ENCODE measurements at regions not wholly inside any gene's neighbourhood (a gene's known extent, or its start where the extent isn't known, plus 50 kb on each side); places are given as distances from the start of the nearest gene placed in this dataset.

DNA sequence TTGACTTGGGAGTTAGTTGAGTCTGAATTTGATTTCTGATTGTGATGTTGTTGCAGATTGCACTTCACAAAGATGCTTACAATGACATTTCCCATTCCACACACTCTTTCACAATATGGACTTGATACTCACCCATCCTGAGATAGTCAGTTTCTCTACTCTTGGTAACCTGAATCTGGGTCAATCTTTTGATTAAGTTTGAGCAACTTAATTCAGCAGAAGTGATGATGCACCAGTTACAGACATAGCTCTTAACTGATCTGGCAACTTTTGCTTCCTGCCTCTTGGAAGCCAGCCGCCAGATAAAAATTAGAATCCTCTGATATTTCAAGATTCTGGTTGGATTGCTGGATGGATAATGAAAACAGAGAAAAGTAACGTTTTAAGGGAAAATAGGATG is 79.7 kb upstream of the OSMR start:
- TF ChIP-seq, protein P1, sequence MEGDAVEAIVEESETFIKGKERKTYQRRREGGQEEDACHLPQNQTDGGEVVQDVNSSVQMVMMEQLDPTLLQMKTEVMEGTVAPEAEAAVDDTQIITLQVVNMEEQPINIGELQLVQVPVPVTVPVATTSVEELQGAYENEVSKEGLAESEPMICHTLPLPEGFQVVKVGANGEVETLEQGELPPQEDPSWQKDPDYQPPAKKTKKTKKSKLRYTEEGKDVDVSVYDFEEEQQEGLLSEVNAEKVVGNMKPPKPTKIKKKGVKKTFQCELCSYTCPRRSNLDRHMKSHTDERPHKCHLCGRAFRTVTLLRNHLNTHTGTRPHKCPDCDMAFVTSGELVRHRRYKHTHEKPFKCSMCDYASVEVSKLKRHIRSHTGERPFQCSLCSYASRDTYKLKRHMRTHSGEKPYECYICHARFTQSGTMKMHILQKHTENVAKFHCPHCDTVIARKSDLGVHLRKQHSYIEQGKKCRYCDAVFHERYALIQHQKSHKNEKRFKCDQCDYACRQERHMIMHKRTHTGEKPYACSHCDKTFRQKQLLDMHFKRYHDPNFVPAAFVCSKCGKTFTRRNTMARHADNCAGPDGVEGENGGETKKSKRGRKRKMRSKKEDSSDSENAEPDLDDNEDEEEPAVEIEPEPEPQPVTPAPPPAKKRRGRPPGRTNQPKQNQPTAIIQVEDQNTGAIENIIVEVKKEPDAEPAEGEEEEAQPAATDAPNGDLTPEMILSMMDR (IDR thresholded peaks at IDR 0.05): no peak
- no peak for TF ChIP-seq ZFX (IDR thresholded peaks at IDR 0.05; ENCODE audit: borderline replicate concordance)
- no peak overlapping the region for H3K27ac ChIP-seq

DNA sequence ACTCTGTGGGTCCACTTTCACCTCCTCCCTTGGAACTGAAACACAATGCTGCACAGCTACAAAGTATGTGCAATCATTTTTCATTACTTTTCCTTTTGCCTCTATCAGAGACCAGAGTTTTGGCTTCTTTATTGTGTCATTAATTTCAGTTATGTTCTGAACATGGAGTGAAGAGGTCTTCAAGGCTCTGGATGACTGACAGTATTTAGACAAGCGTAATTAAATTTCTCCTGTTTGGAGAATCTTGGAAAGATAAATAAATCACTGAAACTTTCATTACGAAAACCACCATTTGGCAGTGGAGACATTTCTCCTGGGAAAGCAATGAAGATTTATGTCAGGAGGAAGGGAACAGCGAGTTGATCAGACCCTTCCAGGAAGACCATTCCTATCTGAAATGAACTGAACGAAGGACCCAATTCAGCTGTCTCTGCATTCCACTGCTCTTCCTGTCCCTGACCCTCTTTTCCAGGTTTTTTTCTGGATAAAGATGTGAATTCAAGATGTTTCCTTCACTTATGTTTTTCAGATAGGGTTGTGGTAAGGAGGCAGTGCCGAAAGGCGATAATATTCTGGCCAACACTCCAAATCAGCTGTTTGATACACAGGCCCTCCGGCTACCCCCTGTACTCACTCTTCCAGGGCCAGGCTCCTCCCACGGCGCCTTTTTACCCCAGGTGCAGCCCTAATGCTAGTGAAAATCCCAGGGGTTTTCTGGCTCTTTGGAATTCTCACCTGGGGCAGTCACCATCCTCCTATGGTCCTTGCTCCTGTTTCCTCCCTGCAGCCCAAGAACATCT is 77.2 kb upstream of the OSMR start:
- H3K27ac ChIP-seq: no peak overlapping the region
- no peak for TF ChIP-seq ZFX (IDR thresholded peaks at IDR 0.05; ENCODE audit: borderline replicate concordance)
- TF ChIP-seq, protein P1 (IDR thresholded peaks at IDR 0.05): no peak

DNA sequence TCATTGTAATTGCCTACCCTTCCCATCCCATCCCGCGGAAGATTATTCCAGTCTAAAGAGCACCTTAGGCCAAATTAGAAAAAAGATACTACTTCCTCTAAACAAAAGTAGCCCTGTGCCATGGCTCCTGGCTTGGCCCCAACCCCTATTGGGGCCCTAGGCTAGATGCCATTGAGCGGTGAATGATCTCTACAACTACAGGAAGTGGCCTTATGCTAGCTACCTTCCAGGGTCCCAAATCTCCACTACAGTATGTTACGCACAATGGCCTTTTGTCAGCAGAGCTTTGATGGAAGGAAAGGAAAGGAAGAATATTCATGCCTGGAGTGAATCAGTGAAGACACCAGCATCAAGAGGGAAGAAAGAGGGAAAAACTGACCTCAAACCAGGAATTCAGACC is 73.3 kb upstream of the OSMR start:
- H3K27ac ChIP-seq: no peak overlapping the region
- no peak for TF ChIP-seq ZFX (IDR thresholded peaks at IDR 0.05; ENCODE audit: borderline replicate concordance)
- TF ChIP-seq, protein P1 (IDR thresholded peaks at IDR 0.05): no peak

DNA sequence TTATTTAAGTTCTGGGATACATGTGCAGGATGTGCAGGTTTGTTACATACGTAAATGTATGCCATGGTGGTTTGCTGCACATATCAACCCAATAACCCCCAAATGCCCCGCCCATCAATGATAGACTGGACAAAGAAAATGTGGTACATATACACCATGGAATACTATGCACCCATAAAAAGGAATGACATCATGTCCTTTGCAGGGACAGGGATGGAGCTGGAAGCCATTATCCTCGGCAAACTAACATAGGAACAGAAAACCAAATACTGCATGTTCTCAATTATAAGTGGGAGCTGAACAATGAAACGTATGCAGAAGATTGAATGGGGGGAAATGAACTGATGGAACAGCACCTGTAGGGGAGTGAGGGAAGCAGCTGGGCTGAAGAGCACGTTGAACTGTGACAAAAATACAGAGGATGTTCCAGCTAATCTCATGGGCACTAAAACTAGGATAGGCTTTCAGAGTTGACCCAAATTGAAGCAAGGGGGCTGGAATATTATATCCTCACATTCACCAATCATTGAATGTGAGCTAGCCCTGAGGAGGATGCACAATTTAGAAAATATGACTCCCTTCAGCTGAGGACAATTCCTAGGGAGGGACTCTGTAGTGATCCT is 70.5 kb upstream of the OSMR start:
- no peak overlapping the region for H3K27ac ChIP-seq
- no peak for TF ChIP-seq ZFX (IDR thresholded peaks at IDR 0.05; ENCODE audit: borderline replicate concordance)
- TF ChIP-seq, protein P1 (IDR thresholded peaks at IDR 0.05): no peak

DNA sequence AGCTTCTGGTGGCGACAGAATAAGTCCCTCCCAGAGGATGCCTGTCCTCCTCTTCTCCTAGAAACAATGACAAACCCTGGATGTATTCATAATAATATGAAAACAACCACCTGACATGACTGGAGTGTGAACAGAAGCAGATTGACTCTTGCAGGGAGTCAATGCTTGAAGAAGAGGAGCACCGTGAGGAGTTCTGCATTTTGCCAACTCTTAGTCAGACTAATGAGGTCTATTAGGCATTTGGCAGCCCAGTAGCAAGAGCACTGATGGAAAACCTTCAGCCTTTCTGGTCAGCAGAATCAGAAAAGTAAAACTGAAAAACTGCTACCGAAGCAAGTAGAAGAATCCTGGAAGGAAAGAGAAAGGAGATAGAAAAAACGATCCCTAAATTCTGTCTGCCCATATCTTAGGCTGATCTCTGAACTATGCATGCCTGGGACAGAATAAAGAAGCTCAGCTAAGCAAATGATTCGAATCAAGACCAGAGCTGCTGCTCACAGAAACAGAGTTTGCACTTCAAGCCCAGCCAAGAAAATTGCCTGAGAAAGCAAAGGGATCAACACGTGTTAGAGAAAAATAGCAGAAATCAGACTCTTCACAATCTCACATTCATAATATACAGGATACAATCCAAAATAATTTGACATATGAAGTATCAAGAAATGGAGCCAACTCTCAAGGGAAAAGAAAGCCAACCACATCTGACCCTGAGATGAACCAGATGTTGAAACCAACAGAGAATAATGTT is 69.5 kb upstream of the OSMR start:
- no peak overlapping the region for H3K27ac ChIP-seq
- TF ChIP-seq ZFX (IDR thresholded peaks at IDR 0.05; ENCODE audit: borderline replicate concordance): no peak
- TF ChIP-seq, protein P1 (IDR thresholded peaks at IDR 0.05): no peak

DNA sequence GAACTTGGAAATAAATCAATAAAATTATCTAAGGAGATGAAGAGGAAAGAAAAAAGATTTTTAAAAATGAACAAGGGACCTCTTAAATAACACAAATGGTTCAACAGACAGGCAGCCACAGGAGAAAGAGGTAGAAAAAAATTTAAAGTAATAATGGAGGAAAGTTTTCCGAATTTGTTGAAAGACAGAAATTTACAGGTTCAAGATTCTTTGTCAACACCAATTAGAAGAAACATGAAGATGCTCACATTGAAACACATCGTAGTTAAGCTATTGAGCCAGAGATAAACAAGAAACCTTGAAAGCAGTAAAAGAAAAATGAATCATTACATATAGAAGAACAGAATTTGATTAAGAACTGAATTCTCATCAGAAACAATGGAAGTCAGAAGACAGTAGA is 68.7 kb upstream of the OSMR start:
- H3K27ac ChIP-seq: no peak overlapping the region
- TF ChIP-seq ZFX (IDR thresholded peaks at IDR 0.05; ENCODE audit: borderline replicate concordance): no peak
- TF ChIP-seq, protein P1 (IDR thresholded peaks at IDR 0.05): no peak
